NCI-H1092 treated with DMSO at 0.1 percent for 48 hours (cell line): ENCODE measurements at regions not wholly inside any gene's neighbourhood (a gene's known extent, or its start where the extent isn't known, plus 50 kb on each side); places are given as distances from the start of the nearest gene placed in this dataset.

ENCODE experiments used
- DNase-seq: peaks from one replicate; lab custom pipeline; 2025; lab: John Stamatoyannopoulos, UW

DNA sequence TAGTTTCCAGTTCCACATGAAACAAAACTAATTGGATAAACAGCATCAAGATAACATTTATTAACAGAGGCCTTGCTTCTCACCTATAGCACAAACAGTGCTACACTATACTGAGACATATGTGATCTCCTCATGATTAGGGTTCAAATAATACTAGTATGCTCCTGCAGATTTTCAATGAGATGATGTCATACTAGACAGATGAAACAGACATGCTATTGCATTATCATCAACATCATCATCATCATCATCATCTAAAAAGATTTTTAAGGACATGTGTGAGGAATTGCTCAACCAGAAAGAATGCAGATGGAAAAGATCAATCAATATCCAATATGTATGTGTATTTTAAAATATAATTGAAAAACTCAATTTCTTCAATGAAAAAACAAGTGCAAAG is 932.3 kb downstream of the METTL15 start:
- DNase-seq: no peak

DNA sequence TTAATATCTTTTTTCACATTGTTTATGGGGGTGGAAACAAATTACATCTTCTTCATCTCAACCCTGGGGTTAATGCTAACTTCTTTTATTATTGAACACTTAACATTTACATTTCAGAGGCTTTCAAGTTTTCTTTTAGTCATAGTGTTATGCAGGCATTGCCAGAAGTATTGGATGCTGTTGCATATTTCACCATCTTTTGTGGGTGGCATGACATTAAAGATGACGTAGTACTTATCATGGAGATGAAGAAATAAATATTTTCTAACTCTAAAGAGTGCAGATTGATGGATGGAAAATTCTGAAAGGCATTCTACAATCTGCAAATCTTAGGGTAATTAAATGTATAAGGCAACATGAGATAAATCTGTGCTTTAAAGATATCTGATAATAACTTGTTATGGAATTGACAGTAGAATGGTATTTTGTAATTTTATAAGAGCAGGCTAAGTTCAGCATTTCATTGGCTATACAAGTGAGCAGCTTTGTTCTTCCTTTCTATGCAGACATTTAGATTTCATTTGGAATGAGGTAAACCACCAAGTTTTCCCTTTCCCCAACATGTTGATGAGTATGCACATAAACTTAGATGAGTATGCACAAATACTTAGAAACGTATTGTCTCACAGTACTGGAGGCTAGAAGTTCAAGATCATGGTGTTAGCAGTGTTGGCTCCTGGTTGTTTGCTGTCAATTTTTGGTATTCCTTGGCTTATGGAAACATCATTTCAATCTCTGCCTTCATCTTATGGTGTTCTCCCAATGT is 924.4 kb downstream of the METTL15 start:
- no peak for DNase-seq

DNA sequence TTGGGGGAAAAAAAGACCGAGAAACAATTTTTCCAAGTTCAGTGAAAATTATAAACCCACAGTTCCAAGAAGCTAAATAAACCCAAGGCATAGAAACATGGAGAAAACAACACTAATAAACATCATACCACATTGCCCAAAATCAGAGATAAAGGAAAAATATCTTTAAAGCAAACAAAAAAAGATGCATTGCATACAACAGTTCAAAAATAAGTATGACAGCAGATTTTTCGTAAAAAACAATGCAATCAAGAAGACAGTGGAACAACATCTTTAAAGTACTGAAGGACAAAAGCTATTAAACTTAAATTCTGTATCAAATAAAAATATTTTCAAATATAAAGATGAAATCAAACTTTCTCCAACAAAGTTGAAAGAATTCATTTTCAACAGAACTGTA is 921.3 kb downstream of the METTL15 start:
- no peak for DNase-seq

DNA sequence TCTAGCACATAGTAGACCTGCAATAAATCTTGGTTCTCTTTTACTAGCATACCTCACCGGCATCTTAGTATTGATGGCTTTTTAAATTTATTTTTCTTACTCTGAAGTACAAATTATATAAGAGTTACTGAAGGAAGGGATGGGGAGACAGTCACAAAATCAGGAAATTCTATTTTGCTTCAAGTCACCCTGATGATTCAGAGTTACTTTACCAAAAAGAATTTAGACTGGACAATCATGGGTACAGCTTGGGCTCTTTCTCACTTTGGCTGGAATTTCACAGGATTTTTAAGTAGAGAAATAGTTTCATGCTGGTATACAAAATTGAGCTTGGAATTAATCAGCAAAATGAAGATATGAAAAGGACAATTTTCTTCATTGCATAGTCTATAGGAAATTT is 919.2 kb downstream of the METTL15 start:
- DNase-seq: no peak

DNA sequence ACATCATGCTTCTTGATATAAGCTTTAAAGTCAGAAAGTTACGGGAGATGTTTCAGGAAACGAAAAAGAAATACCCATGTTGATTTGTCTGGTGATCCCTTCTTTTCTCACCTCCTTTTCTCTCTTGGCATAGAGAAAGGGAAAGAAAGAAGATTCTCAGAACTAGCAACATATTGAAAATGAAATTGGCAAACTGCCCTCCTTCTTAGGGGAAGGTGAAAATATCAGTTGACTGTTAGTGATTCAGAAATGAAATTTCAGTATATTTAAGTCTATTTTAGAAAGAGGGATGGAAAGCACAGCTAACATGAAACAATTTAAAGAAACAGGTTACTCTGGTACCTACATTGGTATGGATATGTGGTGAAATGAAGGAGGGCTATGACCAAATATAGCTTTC is 918.1 kb downstream of the METTL15 start:
- no peak for DNase-seq

DNA sequence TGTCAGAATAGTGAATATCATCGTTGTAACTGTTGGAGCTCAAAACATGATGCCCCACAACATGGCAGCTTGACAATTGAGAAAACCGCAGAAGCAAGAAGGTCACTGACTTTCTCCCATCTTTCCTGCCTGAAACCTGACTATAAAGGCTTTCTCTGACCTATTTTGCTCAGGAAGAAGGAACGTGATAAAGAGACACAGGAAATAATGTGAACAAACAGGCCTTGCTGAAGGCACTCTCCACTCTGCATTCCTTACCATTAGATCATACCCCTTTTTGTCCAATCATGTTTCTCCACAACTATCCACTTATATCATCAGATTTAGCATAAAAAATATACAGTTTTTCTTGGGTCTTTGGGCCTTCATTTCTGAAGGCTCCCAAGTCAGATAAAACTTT is 916.8 kb downstream of the METTL15 start:
- DNase-seq: no peak

DNA sequence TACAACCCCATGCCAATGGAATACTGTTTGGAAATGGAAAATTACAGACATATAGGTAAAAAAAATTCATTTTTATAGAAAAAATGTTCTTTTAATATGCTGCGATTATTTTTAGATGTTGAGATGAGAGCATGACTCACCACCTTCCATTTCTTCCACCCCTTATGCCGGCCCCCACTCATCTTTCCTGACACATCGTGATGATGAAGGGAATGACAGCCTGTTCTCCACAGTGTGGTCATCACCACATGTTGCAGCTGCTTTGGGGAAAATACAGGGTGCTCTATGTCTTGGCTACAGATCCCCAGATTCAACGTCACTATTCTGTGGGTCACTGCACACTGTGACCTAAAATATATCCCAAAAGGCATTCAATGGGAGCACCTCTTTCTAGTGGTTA is 916.2 kb downstream of the METTL15 start:
- DNase-seq: no peak

DNA sequence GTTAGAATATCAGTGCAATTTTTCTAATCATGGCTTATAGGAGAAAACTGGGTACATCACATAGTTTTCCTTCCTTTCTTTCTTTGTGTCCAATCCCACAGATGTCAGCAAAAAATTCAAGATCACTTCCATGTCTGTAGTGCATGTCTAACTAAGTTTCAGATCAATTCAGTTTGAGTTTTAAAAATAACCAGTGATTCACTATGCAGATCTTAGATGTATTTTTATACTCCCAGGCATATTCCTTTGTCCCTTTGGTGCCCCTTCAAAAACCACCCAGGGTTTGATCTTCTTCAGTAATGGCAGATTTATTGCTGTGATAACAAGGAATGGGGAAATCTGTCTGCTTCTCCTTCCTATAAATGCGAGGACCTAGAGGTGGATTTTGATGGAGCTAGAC is 915.6 kb downstream of the METTL15 start:
- no peak for DNase-seq

DNA sequence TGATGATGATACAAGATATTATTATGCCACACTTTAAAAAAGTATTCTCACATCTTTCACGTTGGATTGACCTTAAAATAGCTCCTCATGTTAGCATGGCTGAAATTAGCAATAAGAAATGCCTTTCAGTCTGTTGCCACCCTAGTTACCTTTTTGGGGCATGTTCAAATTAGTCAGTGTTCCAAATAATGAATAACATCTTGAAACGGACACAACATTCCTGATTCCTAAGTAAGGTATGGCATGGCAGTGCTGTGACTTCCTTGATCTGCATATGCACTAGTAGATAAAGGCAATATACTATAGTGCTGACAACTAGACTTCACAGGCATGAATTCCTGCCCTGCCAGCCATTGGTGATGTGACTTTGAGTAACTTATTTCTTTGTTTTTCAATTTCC is 914.5 kb downstream of the METTL15 start:
- DNase-seq: no peak

DNA sequence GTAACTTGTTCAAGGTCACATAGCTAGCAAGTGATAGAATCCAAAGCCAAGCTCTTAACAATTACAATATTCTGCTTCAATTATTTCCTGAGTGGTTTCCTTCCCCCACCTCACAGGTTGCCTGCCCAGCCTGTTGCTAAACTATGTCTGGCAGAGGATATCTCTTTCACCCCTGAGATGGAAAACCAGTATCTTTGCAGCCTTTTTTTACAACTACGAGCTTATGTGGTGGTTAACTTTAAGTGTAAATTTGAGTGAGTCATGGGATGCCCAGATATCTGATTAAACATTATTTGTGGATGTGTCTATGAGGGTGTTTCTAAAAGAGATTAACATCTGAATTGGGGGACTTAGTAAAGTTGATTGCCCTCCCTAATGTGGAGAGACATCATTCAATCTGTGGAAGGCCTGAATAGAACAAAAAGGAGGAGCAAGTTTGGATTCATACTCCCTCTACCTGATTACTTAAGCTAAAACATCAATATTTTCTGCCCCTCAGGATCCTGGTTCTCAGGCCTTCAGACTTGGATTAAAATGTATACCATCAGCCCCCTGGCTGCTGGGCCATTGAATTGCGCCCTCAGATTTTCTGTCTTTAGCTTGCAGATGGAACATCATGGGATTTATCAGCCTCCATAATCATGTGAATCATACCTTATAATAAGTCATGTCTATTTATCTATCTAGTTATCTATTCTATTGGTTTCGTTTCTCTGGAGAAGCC is 911.9 kb downstream of the METTL15 start:
- no peak for DNase-seq

DNA sequence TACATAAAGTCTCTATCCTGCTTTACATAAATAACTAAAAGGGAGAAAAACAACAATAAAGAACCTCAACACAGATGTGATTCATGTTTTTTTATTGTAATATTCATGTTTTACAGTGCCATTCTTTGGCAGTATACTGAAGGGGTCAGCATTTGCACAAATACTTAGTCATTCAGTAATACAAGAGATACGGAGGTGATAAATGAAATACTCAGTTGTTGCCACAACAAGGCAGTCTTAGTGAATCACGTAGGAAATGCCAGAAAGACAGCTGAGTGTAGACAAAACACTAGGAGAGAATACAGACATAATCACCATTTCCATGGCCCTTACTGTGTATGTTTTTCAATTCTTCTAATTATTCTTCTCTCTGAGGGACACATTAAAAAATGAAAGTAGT is 910.4 kb downstream of the METTL15 start:
- no peak for DNase-seq

DNA sequence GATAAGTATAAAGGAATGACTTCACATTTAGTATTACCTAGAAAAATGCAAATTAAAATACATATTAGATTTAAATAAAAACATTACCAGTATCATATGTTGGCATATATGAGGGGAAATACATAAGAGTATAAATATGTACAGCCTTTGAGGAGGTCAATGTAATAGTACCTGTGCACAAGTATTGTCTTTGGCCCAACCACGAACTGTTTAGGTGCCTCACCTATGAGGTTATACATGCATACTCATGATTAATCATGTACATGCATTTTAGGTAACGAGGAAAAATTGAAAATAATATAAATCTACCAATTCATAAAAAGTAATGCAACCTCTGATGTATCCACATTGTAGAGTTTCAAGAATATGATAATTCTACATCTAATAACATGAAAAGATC is 909.8 kb downstream of the METTL15 start:
- DNase-seq: no peak

DNA sequence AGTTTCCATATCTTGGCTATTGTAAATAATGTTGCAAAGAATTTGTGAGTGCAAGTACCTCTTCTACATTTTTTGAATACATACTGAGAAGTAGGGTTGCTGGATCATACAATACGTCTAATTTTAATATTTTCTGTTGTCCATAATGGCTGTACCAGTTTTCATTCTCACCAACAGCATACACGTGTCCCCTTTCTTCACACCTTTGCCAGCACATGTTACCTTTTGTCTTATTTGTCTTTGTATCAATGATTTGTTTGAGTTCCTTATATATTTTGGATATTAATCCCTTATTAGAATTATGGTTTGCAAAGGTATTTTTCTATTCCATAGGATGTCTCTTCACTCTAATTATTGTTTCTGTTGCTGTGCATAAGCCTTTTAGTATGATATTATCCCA is 904.3 kb downstream of the METTL15 start:
- no peak for DNase-seq

DNA sequence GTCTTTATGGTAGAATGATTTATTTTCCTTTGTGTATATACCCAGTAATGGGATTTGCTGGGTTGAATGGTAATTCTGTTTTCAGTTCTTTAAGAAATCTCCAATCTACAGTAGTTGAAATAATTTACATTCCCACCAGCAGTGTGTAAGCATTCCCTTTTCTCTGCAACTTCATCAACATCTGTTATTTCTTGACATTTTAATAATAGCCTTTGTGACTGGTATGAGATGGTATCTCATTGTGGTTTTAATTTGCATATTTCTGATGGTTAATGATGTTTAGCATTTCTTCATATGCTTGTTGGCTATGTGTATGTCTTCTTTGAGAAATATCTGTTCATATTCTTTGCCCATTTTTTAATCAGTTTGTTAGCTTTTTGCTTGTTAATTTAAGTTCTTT is 901.2 kb downstream of the METTL15 start:
- DNase-seq: no peak

DNA sequence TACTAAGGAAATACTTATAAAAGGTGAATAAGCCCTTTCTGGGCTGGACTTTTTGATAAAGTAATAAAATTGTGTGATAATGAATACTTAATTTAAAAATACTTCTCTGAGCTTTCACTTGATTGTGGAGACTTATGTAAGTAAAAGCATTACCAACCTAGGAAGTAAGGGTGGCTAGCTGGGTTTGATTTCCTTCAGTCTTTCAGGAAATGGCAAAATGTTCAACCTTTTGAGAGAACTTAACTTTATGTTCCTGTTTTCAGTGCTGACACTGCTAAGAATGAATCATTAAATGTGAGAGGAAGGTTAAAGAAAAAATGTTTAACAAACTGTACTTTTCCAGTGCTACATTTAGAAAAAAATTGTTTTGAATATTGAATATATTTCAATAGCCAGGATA is 900.3 kb downstream of the METTL15 start:
- DNase-seq: no peak

DNA sequence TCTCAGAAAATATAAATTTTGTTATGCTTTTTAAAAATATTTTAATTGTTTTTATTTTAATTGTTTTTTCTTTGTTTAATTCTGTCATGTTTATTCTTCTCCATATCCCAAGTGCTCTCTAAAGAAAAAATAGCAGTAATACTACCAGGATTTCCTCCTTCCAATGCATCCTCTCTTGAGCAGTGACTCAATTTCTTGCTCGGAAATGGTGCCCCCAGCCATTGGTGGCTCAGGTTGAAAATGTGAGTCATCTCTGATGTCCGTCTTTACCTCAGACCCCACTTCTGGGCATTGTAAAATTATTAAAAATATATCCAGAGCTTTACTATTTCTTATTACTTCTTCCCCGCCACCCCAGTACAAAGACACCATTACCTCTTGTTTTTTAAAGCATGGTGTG is 898.5 kb downstream of the METTL15 start:
- no peak for DNase-seq

DNA sequence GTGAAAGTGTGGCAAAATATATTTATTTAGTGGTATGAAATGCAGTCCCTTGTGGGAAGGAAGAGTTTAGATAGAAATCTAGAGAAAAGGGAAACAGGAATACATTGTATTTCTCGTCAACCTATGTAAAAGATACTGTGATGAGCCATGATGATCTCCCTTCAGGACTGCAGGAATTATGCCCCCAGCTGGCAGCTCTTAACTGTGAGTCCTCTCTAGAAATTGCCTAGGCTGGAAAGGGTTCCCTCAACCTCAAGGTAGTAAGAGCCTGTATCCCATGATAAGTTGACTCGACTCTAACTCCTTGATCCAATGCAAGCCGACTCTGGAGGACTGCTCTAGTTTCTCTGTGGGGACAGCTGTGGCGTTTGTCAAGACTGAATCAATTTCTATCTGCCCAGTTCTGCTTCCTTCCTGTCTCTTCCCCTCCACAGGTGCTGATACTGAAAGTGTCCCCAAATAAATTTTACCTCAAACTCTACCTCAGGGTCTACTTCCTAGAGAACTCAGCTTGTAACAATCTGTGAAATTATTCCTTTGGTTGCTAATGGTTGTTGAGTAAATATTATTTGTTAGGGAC is 897.3 kb downstream of the METTL15 start:
- no peak for DNase-seq

DNA sequence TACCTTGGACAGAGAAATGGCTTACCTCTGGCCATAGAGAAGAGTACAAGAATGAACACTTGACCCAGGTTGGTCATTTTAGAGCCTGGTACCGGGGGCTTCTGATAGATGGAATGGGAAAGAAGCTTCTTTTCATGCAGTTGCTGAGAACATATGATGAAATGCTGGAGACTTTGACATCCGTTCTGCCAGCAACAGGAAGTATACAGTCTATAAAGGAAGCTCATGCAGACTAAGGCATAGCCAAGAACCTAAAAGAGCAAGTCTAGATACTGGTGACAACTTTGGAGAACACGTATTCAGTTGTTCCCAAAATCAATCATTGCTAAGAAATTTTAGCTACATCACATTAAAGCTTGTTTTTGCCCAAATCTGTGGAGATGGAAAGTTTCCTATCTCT is 894.6 kb downstream of the METTL15 start:
- no peak for DNase-seq

DNA sequence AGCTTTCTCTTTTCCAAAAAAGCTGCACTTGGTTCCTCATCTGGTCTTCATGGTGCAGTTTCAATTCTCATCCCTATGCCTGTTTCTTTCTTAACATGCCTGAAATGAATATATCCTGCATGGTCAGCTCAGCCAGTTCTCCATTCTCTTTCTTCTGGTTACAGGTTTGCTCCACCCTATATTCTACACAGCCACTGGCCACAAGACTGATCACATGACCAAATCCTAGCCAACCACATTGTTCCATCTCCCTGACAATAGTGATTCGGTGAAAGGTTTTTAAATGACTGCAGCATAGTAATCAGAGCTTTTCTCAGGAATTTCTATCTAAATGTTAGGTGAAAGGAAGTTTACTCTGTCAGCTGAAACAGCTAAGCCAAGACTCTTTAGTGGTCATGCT is 891.4 kb downstream of the METTL15 start:
- no peak for DNase-seq

DNA sequence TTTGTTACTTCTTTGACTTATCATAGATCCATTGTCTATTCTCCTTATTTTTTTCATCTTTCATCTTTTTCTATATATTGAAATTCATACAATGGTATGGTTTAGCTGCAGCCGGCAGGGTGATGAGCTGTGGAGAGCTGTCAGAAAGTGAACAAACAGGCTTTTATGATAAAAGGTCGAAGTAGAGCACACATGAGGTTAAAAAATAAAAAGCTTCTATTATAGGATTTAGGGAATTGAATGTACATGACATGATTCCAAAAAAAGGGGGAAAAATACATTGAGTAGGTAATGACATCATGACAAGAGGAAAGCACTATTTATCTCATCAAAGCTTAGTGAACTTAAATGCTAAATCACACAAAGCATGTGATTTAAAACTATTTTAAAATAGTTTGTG is 884.8 kb downstream of the METTL15 start:
- no peak for DNase-seq

DNA sequence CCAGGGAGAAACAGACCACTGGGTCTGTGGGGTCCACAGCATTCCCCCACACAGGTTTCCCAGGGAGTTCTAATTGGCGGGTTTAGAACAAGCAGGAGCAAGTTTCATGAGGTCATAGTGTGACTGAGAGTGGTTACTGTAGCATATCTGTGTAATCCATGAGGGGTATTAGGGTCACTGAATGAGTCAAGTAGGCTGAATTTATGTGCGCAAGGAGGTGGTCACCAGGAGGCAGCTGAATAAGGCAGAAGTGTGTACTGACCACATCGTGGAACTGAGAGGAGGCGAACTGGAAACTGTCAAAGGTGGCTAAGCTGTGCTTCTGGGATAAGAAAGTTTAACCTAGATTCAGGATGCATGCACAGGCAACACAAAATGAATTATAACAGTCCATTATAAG is 876.0 kb downstream of the METTL15 start:
- DNase-seq: no peak

DNA sequence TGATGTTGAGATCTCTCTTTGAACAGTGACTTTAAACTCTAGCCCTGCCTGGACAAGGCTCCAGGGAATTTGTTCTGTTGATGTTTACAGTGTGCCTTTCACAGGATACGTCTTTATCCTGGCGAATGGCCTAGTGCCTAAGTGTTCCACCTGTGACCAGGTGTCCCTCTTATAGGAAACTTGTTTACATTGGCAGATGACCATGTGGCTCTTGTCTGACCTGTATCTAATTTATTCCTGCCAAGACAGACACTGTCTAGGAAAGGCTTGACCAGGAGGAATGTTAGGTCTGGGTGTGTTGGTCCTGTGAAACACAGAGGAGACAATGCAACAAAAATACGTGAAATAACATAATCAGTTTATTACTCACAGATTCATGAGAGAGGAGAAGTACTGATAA is 875.6 kb downstream of the METTL15 start:
- DNase-seq: peak; percentile 8

DNA sequence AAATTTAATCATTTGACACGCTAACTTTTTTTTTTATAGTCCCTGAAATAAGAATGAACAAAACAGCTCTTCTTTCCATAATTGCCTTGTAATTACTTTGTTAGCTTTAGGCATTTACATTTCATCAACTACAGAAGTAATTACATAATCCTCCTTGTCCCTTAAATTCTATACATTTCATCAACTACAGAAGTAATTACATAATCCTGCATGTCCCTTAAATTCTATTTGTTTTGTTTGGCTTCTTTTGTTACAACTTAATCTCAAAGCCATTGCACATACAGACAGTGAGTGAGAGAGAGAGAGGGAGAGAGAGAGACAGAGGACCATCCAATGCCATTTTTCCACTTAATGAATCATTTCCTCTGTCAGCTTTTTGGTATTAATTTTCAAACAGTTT is 873.2 kb downstream of the METTL15 start:
- DNase-seq: no peak

DNA sequence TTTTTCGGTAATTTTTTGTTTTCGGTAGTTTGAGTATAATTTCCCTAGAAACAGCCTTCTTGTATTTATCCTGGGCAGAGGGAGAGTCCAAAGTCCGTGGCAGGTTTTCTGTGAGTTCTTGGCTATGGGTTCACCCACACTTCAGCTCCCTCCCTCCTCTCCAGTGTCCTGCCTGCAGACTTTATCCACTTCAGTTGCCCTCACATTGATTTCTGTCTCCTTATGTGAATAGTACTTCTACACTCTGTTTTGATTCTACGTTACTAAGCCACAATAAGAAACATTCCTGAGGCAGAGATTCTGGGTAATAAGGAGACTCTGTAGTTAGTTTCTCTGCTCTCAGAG is 868.6 kb downstream of the METTL15 start:
- DNase-seq: no peak
